ENCODE measurements at regions not wholly inside any gene's neighbourhood (a gene's known extent, or its start where the extent isn't known, plus 50 kb on each side); places are given as distances from the start of the nearest gene placed in this dataset.

- Histone ChIP-seq H3K27me3 (no peaks in the 10 kb centered on the region), H3K9me3 (no peaks in the 10 kb centered on the region), H3K36me3 (no peaks in the 10 kb centered on the region), H3K4me1 (peaks cover 0 to 9% (median 5%) of the 10 kb centered on the region in 4 donors), H3K4me3 (no peak overlapping the region), H3K27ac (no peak overlapping the region)
- DNase-seq (no peak), ATAC-seq (ENCODE audit: low FRiP score in 2 of 2) (no peak)
- TF ChIP-seq EP300 (IDR thresholded peaks at IDR 0.05), result no peak
Observed at GRCh38 chr6:144978208-144978607, 693.1 kb downstream of the UTRN start.

DNA sequence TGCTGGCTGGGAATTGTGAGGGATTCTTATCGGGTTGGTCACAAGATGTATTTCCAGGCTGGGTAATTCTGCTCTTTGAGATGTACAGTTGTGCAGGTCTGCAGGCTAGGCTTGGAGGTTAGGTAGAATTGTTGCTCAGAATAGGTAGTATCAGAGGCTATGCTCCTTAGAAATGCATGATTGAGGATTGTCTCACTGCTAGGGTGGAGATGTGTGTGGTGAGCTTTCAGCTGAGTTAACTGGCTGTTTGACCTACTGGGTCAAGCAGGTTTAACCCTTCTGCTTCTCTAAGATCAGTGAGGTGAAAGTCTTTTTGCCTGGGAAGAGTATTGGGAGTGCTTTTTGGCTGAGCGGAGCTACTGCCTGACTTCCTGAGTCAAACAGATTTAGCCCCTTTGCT, 701.1 kb downstream of the UTRN start:
- TF ChIP-seq POLR2A (IDR thresholded peaks at IDR 0.05) (no peak), EP300 (IDR thresholded peaks at IDR 0.05) (no peak), CTCF (IDR thresholded peaks at IDR 0.05) (no peak), POLR2AphosphoS5 (IDR thresholded peaks at IDR 0.05) (no peak)
- ATAC-seq (ENCODE audit: low FRiP score in 2 of 2) (no peak), DNase-seq (no peak)
- H3K4me3 ChIP-seq, result no peak overlapping the region
- H3K4me1 ChIP-seq, result no peaks in the 10 kb centered on the region
- 94 to 100% methylated on average over 1 to 2 of the region's 2 CpGs for WGBS, 2 donors
- H3K9me3 ChIP-seq, result no peaks in the 10 kb centered on the region
- H3K27ac ChIP-seq, result no peak overlapping the region
- no peaks in the 10 kb centered on the region for H3K27me3 ChIP-seq
- H3K36me3 ChIP-seq, result no peaks in the 10 kb centered on the region

GRCh38 chr6:144989319-144990107, 704.4 kb downstream of the UTRN start:
- H3K36me3 ChIP-seq, result no peaks in the 10 kb centered on the region
- H3K9me3 ChIP-seq, result no peaks in the 10 kb centered on the region
- no peak overlapping the region for H3K27ac ChIP-seq
- no peaks in the 10 kb centered on the region for H3K4me1 ChIP-seq
- TF ChIP-seq POLR2AphosphoS5 (IDR thresholded peaks at IDR 0.05) (no peak), POLR2A (IDR thresholded peaks at IDR 0.05) (no peak), CTCF (IDR thresholded peaks at IDR 0.05) (no peak), EP300 (IDR thresholded peaks at IDR 0.05) (no peak)
- H3K4me3 ChIP-seq, result no peak overlapping the region
- DNase-seq (no peak), ATAC-seq (ENCODE audit: low FRiP score in 2 of 2) (no peak)
- no peaks in the 10 kb centered on the region for H3K27me3 ChIP-seq
- 43 to 48% methylated on average over 5 of the region's 5 CpGs for WGBS, 2 donors

- H3K27ac ChIP-seq, result no peak overlapping the region
- WGBS, 2 donors, result 49 to 56% methylated on average over 3 of the region's 3 CpGs
- H3K4me1 ChIP-seq, result no peaks in the 10 kb centered on the region
- no peak for DNase-seq
- H3K4me3 ChIP-seq, result no peak overlapping the region
- no peaks in the 10 kb centered on the region for H3K27me3 ChIP-seq
- H3K36me3 ChIP-seq, result no peaks in the 10 kb centered on the region
- ATAC-seq (ENCODE audit: low FRiP score in 2 of 2), result no peak
- H3K9me3 ChIP-seq, result no peaks in the 10 kb centered on the region
- no peak for TF ChIP-seq CTCF (IDR thresholded peaks at IDR 0.05)
- TF ChIP-seq POLR2AphosphoS5 (IDR thresholded peaks at IDR 0.05), result no peak
- no peak for TF ChIP-seq POLR2A (IDR thresholded peaks at IDR 0.05)
- TF ChIP-seq EP300 (IDR thresholded peaks at IDR 0.05), result no peak
Observed at GRCh38 chr6:144990784-144991183, 705.6 kb downstream of the UTRN start.

GRCh38 chr6:144993870-144994269, 708.7 kb downstream of the UTRN start:
- Histone ChIP-seq H3K9me3 (no peaks in the 10 kb centered on the region), H3K4me1 (no peaks in the 10 kb centered on the region), H3K27ac (no peak overlapping the region), H3K36me3 (no peaks in the 10 kb centered on the region), H3K27me3 (no peaks in the 10 kb centered on the region), H3K4me3 (no peak overlapping the region)
- WGBS, 2 donors, result 69 to 77% methylated on average over 3 of the region's 3 CpGs
- ATAC-seq (ENCODE audit: low FRiP score in 2 of 2) (no peak), DNase-seq (no peak)
- TF ChIP-seq EP300 (IDR thresholded peaks at IDR 0.05) (no peak), CTCF (IDR thresholded peaks at IDR 0.05) (no peak), POLR2A (IDR thresholded peaks at IDR 0.05) (no peak), POLR2AphosphoS5 (IDR thresholded peaks at IDR 0.05) (no peak)

All from upper lobe of left lung (tissue), 6 donors.